HUES6 (cell line): ENCODE measurements at regions not wholly inside any gene's neighbourhood (a gene's known extent, or its start where the extent isn't known, plus 50 kb on each side); places are given as distances from the start of the nearest gene placed in this dataset.

Experiments used
- H3K27ac ChIP-seq: 2 replicates; pipeline ENCODE4 v1.7.0; 2013; ENCODE audit warnings: low read depth, mild to moderate bottlenecking, low read length, inconsistent platforms
- H3K27me3 ChIP-seq: 2 replicates; pipeline ENCODE4 v1.6.1; 2013; ENCODE audit warnings: low read length; ENCODE audit not compliant: control insufficient read depth, insufficient read depth
- H3K36me3 ChIP-seq: 2 replicates; pipeline ENCODE4 v1.6.1; 2013; ENCODE audit warnings: low read length; ENCODE audit not compliant: control insufficient read depth, insufficient read depth
- H3K4me1 ChIP-seq: 2 replicates; pipeline ENCODE4 v1.6.1; 2013; ENCODE audit warnings: low read length; ENCODE audit not compliant: control insufficient read depth, insufficient read depth
- H3K4me3 ChIP-seq: 2 replicates; pipeline ENCODE4 v1.5.1; 2013; ENCODE audit warnings: low read depth, low read length
- H3K9ac ChIP-seq: one replicate; pipeline ENCODE4 v1.6.1; 2013; ENCODE audit warnings: mild to moderate bottlenecking, low read length
- H3K9me3 ChIP-seq: 2 replicates; pipeline ENCODE4 v1.6.1; 2013; ENCODE audit warnings: low read depth, low read length; ENCODE audit not compliant: control insufficient read depth, insufficient read depth

GRCh38 chr10:30184397-30185033, 125.1 kb upstream of the JCAD start:
- no peak overlapping the region for H3K27ac ChIP-seq
- no peaks in the 10 kb centered on the region for H3K36me3 ChIP-seq
- no peak overlapping the region for H3K4me3 ChIP-seq
- H3K9ac ChIP-seq, result no peak overlapping the region
- H3K4me1 ChIP-seq, result peaks cover 13% of the 10 kb centered on the region; the same call in 1 of the 2 replicates
- no peaks in the 10 kb centered on the region for H3K9me3 ChIP-seq
- no peaks in the 10 kb centered on the region for H3K27me3 ChIP-seq

- Histone ChIP-seq H3K4me1 (peaks cover 13% of the 10 kb centered on the region; the same call in 1 of the 2 replicates), H3K9me3 (no peaks in the 10 kb centered on the region), H3K27me3 (no peaks in the 10 kb centered on the region), H3K36me3 (no peaks in the 10 kb centered on the region), H3K4me3 (no peak overlapping the region), H3K9ac (peak overlapping the region; percentile 25), H3K27ac (no peak overlapping the region)
These were observed 123.6 kb upstream of the JCAD start for GRCh38 chr10:30183055-30183402.

GRCh38 chr10:30182191-30183054, 123.0 kb upstream of the JCAD start:
- Histone ChIP-seq H3K9ac (no peak overlapping the region), H3K27me3 (no peaks in the 10 kb centered on the region), H3K36me3 (no peaks in the 10 kb centered on the region), H3K4me1 (peaks cover 13% of the 10 kb centered on the region; the same call in 1 of the 2 replicates), H3K27ac (peak overlapping the region; percentile 40; the same call in 1 of the 2 replicates), H3K4me3 (no peak overlapping the region), H3K9me3 (no peaks in the 10 kb centered on the region)

- no peak overlapping the region for H3K4me3 ChIP-seq
- H3K27me3 ChIP-seq, result no peaks in the 10 kb centered on the region
- H3K36me3 ChIP-seq, result no peaks in the 10 kb centered on the region
- no peak overlapping the region for H3K27ac ChIP-seq
- H3K9me3 ChIP-seq, result no peaks in the 10 kb centered on the region
- H3K4me1 ChIP-seq, result peaks cover 10% of the 10 kb centered on the region; the same call in 1 of the 2 replicates
- no peak overlapping the region for H3K9ac ChIP-seq
These were observed 119.1 kb upstream of the JCAD start for GRCh38 chr10:30178356-30178964.

- no peaks in the 10 kb centered on the region for H3K27me3 ChIP-seq
- H3K4me3 ChIP-seq, result no peak overlapping the region
- no peaks in the 10 kb centered on the region for H3K36me3 ChIP-seq
- no peak overlapping the region for H3K9ac ChIP-seq
- no peak overlapping the region for H3K27ac ChIP-seq
- peaks cover 1% of the 10 kb centered on the region; the same call in 1 of the 2 replicates for H3K4me1 ChIP-seq
- no peaks in the 10 kb centered on the region for H3K9me3 ChIP-seq
These were observed 117.6 kb upstream of the JCAD start for GRCh38 chr10:30176776-30177533.

- H3K9me3 ChIP-seq, result no peaks in the 10 kb centered on the region
- H3K36me3 ChIP-seq, result no peaks in the 10 kb centered on the region
- no peak overlapping the region for H3K9ac ChIP-seq
- H3K4me1 ChIP-seq, result no peaks in the 10 kb centered on the region
- no peak overlapping the region for H3K27ac ChIP-seq
- H3K27me3 ChIP-seq, result no peaks in the 10 kb centered on the region
- H3K4me3 ChIP-seq, result no peak overlapping the region
These were observed 116.8 kb upstream of the JCAD start for GRCh38 chr10:30176182-30176581.

GRCh38 chr10:30172673-30173072, 113.3 kb upstream of the JCAD start:
- H3K9ac ChIP-seq, result no peak overlapping the region
- no peaks in the 10 kb centered on the region for H3K36me3 ChIP-seq
- peaks cover 3% of the 10 kb centered on the region; the same call in 1 of the 2 replicates for H3K9me3 ChIP-seq
- H3K27me3 ChIP-seq, result no peaks in the 10 kb centered on the region
- H3K27ac ChIP-seq, result no peak overlapping the region
- no peak overlapping the region for H3K4me3 ChIP-seq
- no peaks in the 10 kb centered on the region for H3K4me1 ChIP-seq

- Histone ChIP-seq H3K27ac (no peak overlapping the region), H3K27me3 (no peaks in the 10 kb centered on the region), H3K9ac (no peak overlapping the region)
These were observed 112.7 kb upstream of the JCAD start for GRCh38 chr10:30172091-30172490.

GRCh38 chr10:30171601-30172000, 112.2 kb upstream of the JCAD start:
- Histone ChIP-seq H3K36me3 (no peaks in the 10 kb centered on the region), H3K9me3 (peaks cover 6% of the 10 kb centered on the region; the same call in 1 of the 2 replicates), H3K27ac (no peak overlapping the region; the same call in 1 of the 2 replicates), H3K9ac (no peak overlapping the region), H3K4me3 (no peak overlapping the region), H3K27me3 (no peaks in the 10 kb centered on the region), H3K4me1 (no peaks in the 10 kb centered on the region)

More at GRCh38 chr10:30172091-30172490, 112.7 kb upstream of the JCAD start:
- H3K9me3 ChIP-seq, result peaks cover 6% of the 10 kb centered on the region; the same call in 1 of the 2 replicates
- no peaks in the 10 kb centered on the region for H3K36me3 ChIP-seq
- no peaks in the 10 kb centered on the region for H3K4me1 ChIP-seq
- H3K4me3 ChIP-seq, result no peak overlapping the region

GRCh38 chr10:30170814-30171213, 111.4 kb upstream of the JCAD start:
- no peaks in the 10 kb centered on the region for H3K4me1 ChIP-seq
- H3K9me3 ChIP-seq, result peaks cover 6% of the 10 kb centered on the region; the same call in 1 of the 2 replicates
- H3K36me3 ChIP-seq, result no peaks in the 10 kb centered on the region
- H3K4me3 ChIP-seq, result no peak overlapping the region
- no peaks in the 10 kb centered on the region for H3K27me3 ChIP-seq
- H3K9ac ChIP-seq, result no peak overlapping the region
- no peak overlapping the region for H3K27ac ChIP-seq
